ENCODE measurements at regions not wholly inside any gene's neighbourhood (a gene's known extent, or its start where the extent isn't known, plus 50 kb on each side); places are given as distances from the start of the nearest gene placed in this dataset.

DNA sequence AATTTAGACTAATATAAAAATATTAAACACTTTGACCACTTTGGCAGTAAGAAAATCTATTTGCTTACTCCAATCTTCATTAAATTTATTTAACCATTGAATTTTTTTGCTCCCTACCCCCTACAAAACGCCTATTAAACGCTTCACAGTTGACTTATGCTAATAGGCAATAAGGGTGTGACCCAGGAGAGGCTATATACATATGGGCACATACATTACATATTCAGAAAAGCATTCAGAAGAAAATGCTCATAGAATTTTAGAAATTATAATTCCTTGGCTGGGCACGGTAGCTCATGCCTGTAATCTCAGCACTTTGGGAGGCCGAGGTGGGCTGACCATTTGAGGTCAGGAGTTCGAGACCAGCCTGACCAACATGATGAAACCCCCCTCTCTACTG is 95.6 kb upstream of the STARD13 start:
- Histone ChIP-seq H3K36me3 (ENCODE audit: control insufficient read depth in 3 of 3, insufficient read depth in 3 of 3, low read length in 3 of 3) (no peaks in the 10 kb centered on the region), H3K4me1 (ENCODE audit: control insufficient read depth in 3 of 3, insufficient read depth in 3 of 3, low read length in 3 of 3) (no peaks in the 10 kb centered on the region), H3K9me3 (ENCODE audit: control insufficient read depth in 3 of 3, low read length in 3 of 3) (no peaks in the 10 kb centered on the region), H3K27ac (ENCODE audit: low read depth, low read length) (no peak overlapping the region), H3K9ac (ENCODE audit: low read depth in 1 of 3, low read length in 3 of 3) (no peak overlapping the region), H3K4me3 (ENCODE audit: low read length in 3 of 3) (no peak overlapping the region), H3K27me3 (ENCODE audit: control insufficient read depth in 3 of 3, insufficient read depth in 3 of 3, low read length in 3 of 3) (no peaks in the 10 kb centered on the region)

DNA sequence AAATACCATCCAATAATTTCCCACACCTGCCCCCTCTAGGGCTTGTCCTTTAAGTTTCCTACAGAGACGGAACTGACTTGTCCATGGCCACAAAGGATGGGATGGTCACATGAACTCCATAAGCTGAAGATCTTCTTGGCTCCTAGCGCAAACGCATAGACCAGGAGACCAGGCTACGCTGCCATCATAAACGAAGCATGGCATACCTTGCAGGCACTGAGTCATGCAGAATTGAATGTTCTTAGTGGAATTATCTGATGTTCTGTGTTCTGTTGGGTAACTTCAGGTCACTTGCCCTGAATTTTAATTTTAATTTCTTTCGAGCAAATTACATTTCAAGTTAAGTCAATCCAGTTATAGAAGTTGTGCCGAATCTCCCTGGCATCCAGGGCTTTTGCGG is 96.4 kb upstream of the STARD13 start:
- H3K4me1 ChIP-seq (ENCODE audit: control insufficient read depth in 3 of 3, insufficient read depth in 3 of 3, low read length in 3 of 3) = no peaks in the 10 kb centered on the region
- H3K4me3 ChIP-seq (ENCODE audit: low read length in 3 of 3) = no peak overlapping the region

DNA sequence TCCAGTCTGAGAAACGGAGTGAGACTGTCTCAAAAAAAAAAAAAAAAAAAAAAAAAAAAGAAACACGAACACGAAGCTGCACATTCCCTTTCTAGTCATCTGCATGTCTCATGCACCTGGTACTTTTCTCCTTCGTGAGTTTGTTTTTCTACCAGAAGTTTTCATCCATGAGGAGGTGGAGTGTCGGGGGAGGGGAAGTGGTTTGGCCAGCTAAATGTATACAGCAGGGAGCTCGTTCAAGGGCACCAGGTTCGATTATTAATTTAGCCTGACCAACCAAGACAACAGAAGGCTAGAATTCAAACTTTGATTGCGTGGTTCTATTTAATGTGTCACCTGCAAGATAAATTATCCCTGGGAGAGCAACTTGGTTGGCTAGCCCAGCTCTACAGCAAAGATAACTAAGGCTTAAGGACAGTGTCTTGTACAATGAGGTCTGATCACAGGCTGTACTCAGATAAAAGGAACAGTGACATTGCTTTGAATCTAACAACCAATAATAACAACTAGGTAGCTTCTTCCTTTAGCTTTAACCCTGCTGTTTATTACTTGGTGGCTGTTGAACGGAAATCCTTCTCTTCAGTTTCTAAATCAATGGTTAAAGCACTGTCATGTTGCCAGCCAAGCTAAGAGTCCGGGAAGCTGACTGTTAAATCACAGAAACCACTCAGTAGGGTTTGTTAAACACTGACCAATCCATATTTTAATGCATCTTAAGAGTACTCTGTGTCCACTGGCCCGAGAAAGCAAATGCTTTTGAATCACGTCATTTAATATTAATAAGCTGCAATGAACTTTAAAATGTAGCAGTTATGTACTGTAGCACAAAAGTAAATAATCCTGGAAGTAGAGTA is 98.4 kb upstream of the STARD13 start:
- Histone ChIP-seq H3K36me3 (ENCODE audit: control insufficient read depth in 3 of 3, insufficient read depth in 3 of 3, low read length in 3 of 3) (no peaks in the 10 kb centered on the region), H3K9ac (ENCODE audit: low read depth in 1 of 3, low read length in 3 of 3) (no peak overlapping the region), H3K4me1 (ENCODE audit: control insufficient read depth in 3 of 3, insufficient read depth in 3 of 3, low read length in 3 of 3) (no peaks in the 10 kb centered on the region), H3K9me3 (ENCODE audit: control insufficient read depth in 3 of 3, low read length in 3 of 3) (no peaks in the 10 kb centered on the region), H3K27me3 (ENCODE audit: control insufficient read depth in 3 of 3, insufficient read depth in 3 of 3, low read length in 3 of 3) (no peaks in the 10 kb centered on the region), H3K27ac (ENCODE audit: low read depth, low read length) (no peak overlapping the region), H3K4me3 (ENCODE audit: low read length in 3 of 3) (no peak overlapping the region)

More for the DNA sequence above, 96.4 kb upstream of the STARD13 start:
- Histone ChIP-seq H3K9me3 (ENCODE audit: control insufficient read depth in 3 of 3, low read length in 3 of 3) (no peaks in the 10 kb centered on the region), H3K27ac (ENCODE audit: low read depth, low read length) (no peak overlapping the region), H3K27me3 (ENCODE audit: control insufficient read depth in 3 of 3, insufficient read depth in 3 of 3, low read length in 3 of 3) (no peaks in the 10 kb centered on the region), H3K36me3 (ENCODE audit: control insufficient read depth in 3 of 3, insufficient read depth in 3 of 3, low read length in 3 of 3) (no peaks in the 10 kb centered on the region), H3K9ac (ENCODE audit: low read depth in 1 of 3, low read length in 3 of 3) (no peak overlapping the region)

DNA sequence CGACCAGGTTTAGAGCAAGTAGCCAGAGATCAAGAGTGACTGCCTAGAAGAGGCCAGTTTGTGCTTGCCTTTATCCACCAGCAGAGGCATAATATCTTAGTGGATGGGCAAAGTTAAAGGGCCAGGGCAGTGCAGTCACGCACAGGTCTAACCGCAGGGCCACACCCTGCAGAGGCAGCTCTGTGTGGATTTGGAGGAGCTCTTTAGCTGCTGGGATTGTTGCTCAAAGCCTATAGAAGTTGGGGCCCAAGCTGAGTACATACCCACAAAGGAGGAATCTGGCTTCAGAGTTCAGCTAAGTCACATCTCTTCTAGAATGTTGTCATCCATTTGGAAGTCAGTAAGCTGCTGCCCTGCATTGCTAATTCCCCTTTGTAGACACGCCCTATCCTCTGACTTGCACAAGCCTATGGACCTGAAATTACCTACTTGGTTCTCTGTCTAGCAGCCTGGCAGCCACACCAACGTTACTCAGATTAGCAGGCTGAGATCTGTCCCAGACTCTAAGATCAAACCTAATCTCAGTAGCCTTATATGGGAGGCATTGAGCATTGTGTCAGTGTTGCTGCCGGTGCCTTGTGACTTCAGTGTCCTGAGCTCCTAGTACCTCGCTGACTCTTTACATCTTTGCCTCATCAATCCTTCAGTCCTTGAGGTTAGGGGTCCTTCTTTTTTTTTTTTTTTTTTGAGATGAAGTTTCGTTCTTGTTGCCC is 102.9 kb upstream of the STARD13 start:
- H3K4me1 ChIP-seq (ENCODE audit: control insufficient read depth in 3 of 3, insufficient read depth in 3 of 3, low read length in 3 of 3) = no peaks in the 10 kb centered on the region
- no peaks in the 10 kb centered on the region for H3K27me3 ChIP-seq (ENCODE audit: control insufficient read depth in 3 of 3, insufficient read depth in 3 of 3, low read length in 3 of 3)
- no peaks in the 10 kb centered on the region for H3K36me3 ChIP-seq (ENCODE audit: control insufficient read depth in 3 of 3, insufficient read depth in 3 of 3, low read length in 3 of 3)
- no peak overlapping the region for H3K4me3 ChIP-seq (ENCODE audit: low read length in 3 of 3)
- no peaks in the 10 kb centered on the region for H3K9me3 ChIP-seq (ENCODE audit: control insufficient read depth in 3 of 3, low read length in 3 of 3)
- no peak overlapping the region for H3K9ac ChIP-seq (ENCODE audit: low read depth in 1 of 3, low read length in 3 of 3)
- H3K27ac ChIP-seq (ENCODE audit: low read depth, low read length) = no peak overlapping the region

DNA sequence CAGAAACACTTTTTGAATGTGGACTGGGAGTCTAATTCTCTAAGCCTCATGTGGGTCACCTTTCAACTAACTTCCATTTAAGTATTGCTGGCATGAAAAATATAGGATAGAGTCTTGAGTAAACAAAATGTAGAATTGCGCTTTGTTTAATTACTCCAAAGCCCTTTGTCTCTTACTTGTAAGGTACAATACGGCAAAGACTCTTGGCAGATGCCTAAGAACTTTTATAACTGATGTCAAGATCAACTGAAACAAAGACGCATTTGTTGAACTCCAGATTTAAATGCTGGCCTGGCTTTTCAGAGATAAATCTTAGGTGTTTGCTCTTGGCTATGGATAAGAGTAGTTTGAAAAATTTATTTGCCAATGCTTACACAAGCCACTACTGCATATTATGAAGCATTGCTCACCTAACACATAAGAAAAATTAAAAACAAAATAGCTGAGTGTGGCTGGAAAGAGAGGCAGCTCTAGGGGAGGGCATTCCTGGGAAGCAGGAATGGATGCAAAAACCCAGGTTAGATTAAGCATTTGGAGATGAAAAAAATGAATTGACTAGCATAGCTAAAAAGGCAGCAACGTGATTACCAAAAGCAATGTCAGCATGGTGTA is 107.3 kb upstream of the STARD13 start:
- H3K27me3 ChIP-seq (ENCODE audit: control insufficient read depth in 3 of 3, insufficient read depth in 3 of 3, low read length in 3 of 3) = no peaks in the 10 kb centered on the region
- H3K4me3 ChIP-seq (ENCODE audit: low read length in 3 of 3) = no peak overlapping the region
- H3K4me1 ChIP-seq (ENCODE audit: control insufficient read depth in 3 of 3, insufficient read depth in 3 of 3, low read length in 3 of 3) = no peaks in the 10 kb centered on the region
- no peak overlapping the region for H3K9ac ChIP-seq (ENCODE audit: low read depth in 1 of 3, low read length in 3 of 3)
- H3K9me3 ChIP-seq (ENCODE audit: control insufficient read depth in 3 of 3, low read length in 3 of 3) = no peaks in the 10 kb centered on the region
- H3K27ac ChIP-seq (ENCODE audit: low read depth, low read length) = no peak overlapping the region
- H3K36me3 ChIP-seq (ENCODE audit: control insufficient read depth in 3 of 3, insufficient read depth in 3 of 3, low read length in 3 of 3) = no peaks in the 10 kb centered on the region

DNA sequence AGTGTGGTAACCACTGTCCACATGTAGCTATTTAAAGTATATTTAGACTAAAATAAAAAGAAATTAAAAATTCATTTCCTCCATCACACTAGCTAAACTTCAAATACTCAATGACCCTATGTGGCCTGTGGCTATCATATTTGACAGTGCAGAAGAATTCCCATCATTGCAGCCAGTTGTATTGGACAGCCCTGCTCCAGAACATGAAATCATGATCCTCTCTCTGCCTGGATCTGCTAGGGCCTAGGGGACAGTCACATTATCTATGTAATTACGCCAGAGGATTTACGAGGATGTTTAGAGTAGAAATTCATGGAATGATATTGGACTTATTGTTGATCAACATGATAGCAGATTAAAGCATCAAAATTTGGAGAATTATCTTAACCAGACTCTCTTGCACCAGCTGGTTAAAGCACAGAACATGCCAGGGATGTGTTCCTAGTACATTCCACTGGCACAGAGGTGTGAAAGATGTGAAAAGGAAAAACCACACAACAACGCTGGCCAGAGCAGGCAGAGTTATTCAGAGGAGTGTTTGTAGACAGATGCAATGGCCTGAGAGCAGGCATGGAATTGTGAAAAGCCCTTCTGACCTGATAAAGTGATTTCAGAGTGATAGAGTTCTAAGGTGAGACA is 108.9 kb upstream of the STARD13 start:
- Histone ChIP-seq H3K4me3 (ENCODE audit: low read length in 3 of 3) (no peak overlapping the region), H3K27ac (ENCODE audit: low read depth, low read length) (no peak overlapping the region), H3K9ac (ENCODE audit: low read depth in 1 of 3, low read length in 3 of 3) (no peak overlapping the region), H3K36me3 (ENCODE audit: control insufficient read depth in 3 of 3, insufficient read depth in 3 of 3, low read length in 3 of 3) (no peaks in the 10 kb centered on the region), H3K4me1 (ENCODE audit: control insufficient read depth in 3 of 3, insufficient read depth in 3 of 3, low read length in 3 of 3) (no peaks in the 10 kb centered on the region), H3K27me3 (ENCODE audit: control insufficient read depth in 3 of 3, insufficient read depth in 3 of 3, low read length in 3 of 3) (no peaks in the 10 kb centered on the region), H3K9me3 (ENCODE audit: control insufficient read depth in 3 of 3, low read length in 3 of 3) (no peaks in the 10 kb centered on the region)

DNA sequence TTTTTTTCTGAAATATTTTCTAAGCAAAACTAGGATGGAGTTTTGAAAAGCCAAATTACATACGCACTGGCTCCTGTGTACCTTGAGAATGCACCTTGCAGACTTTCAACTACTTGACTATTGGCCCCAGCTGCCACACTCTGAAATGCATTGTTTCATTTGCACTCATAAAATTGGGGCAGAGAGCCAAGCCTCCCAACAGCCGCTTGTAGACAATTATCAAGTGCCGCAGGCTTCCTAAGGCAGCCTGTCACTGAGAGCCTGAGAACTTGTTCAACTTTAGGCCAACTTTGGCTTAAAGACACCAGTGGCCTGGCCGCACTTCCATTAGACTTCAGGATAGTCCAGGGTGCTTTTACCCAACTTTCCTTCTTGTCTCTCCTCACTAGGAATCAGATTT is 115.7 kb upstream of the STARD13 start:
- no peaks in the 10 kb centered on the region for H3K9me3 ChIP-seq (ENCODE audit: control insufficient read depth in 3 of 3, low read length in 3 of 3)
- no peak overlapping the region for H3K27ac ChIP-seq (ENCODE audit: low read depth, low read length)
- no peak overlapping the region for H3K4me3 ChIP-seq (ENCODE audit: low read length in 3 of 3)
- H3K9ac ChIP-seq (ENCODE audit: low read depth in 1 of 3, low read length in 3 of 3) = no peak overlapping the region
- no peaks in the 10 kb centered on the region for H3K27me3 ChIP-seq (ENCODE audit: control insufficient read depth in 3 of 3, insufficient read depth in 3 of 3, low read length in 3 of 3)
- no peaks in the 10 kb centered on the region for H3K36me3 ChIP-seq (ENCODE audit: control insufficient read depth in 3 of 3, insufficient read depth in 3 of 3, low read length in 3 of 3)
- no peaks in the 10 kb centered on the region for H3K4me1 ChIP-seq (ENCODE audit: control insufficient read depth in 3 of 3, insufficient read depth in 3 of 3, low read length in 3 of 3)

DNA sequence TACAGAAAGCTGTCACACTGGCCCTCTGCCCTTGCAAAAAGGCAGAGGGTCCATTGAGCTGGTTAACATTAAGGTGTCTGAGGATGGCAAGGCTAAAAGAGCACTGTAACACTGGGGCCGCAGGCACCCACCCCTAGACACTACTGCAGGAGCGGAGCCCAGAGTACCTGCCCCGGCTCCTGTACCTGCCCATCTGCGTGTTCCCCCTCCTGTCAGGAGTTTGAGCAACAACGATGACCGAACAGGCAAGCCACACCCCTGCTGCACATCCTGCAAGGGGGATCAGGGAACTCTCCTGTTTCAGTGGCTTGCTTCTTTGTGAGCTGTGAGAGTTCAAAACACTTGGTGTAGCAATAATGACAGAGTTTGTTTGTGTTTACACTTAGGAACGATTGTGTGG is 117.4 kb upstream of the STARD13 start:
- no peak overlapping the region for H3K9ac ChIP-seq (ENCODE audit: low read depth in 1 of 3, low read length in 3 of 3)
- no peaks in the 10 kb centered on the region for H3K36me3 ChIP-seq (ENCODE audit: control insufficient read depth in 3 of 3, insufficient read depth in 3 of 3, low read length in 3 of 3)
- no peak overlapping the region for H3K4me3 ChIP-seq (ENCODE audit: low read length in 3 of 3)
- no peaks in the 10 kb centered on the region for H3K4me1 ChIP-seq (ENCODE audit: control insufficient read depth in 3 of 3, insufficient read depth in 3 of 3, low read length in 3 of 3)
- no peaks in the 10 kb centered on the region for H3K27me3 ChIP-seq (ENCODE audit: control insufficient read depth in 3 of 3, insufficient read depth in 3 of 3, low read length in 3 of 3)
- no peaks in the 10 kb centered on the region for H3K9me3 ChIP-seq (ENCODE audit: control insufficient read depth in 3 of 3, low read length in 3 of 3)
- H3K27ac ChIP-seq (ENCODE audit: low read depth, low read length) = no peak overlapping the region

DNA sequence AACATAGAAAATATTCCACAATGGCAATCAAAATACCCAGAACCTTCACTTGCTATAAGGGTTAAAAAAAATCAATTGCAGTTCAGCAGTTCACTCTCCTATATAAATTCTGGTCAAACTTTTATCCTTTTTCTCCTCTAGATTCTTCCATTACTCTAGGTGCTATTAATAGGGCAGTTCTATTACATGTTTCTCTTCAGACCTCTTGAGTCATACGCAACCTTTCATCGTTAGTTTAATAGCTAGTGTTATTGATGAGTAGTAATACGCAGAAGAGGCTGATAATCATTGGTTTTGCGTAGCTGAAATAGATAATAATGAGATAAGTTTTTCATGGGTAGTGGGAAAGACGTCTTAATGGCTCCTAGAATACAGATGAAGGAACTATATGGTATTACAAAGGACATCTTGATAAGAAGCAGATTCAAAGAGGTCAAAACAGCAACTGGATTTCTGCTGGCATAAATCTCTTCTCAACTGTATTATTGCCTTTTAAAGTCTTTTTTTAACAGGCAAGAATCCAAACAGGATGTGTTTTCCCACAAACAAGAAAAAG is 118.3 kb upstream of the STARD13 start:
- Histone ChIP-seq H3K36me3 (ENCODE audit: control insufficient read depth in 3 of 3, insufficient read depth in 3 of 3, low read length in 3 of 3) (no peaks in the 10 kb centered on the region), H3K27ac (ENCODE audit: low read depth, low read length) (no peak overlapping the region), H3K4me3 (ENCODE audit: low read length in 3 of 3) (no peak overlapping the region), H3K9ac (ENCODE audit: low read depth in 1 of 3, low read length in 3 of 3) (no peak overlapping the region), H3K9me3 (ENCODE audit: control insufficient read depth in 3 of 3, low read length in 3 of 3) (no peaks in the 10 kb centered on the region), H3K27me3 (ENCODE audit: control insufficient read depth in 3 of 3, insufficient read depth in 3 of 3, low read length in 3 of 3) (no peaks in the 10 kb centered on the region), H3K4me1 (ENCODE audit: control insufficient read depth in 3 of 3, insufficient read depth in 3 of 3, low read length in 3 of 3) (no peaks in the 10 kb centered on the region)

All from skeletal muscle tissue (tissue), 3 donors.